PC-3 (cell line): ENCODE measurements at regions not wholly inside any gene's neighbourhood (a gene's known extent, or its start where the extent isn't known, plus 50 kb on each side); places are given as distances from the start of the nearest gene placed in this dataset.

ENCODE experiments used
- ATAC-seq: fragments of 200-7000 bp; cut with Tn5 transposase; 2 replicates; pipeline ENCODE4 v1.9.1; 2020; ENCODE audit warnings: mild to moderate bottlenecking, moderate library complexity
- BruUV-seq: library from RNA; stranded (reverse); fragments of 400-500 nt; replicated peaks from 2 replicates; lab custom pipeline; 2021; lab: Mats Ljungman, UMichigan
- CTCF ChIA-PET: fragments of 300-600 bp; sonication (Branson Sonifier 250); formaldehyde crosslinking; loops from one replicate; lab custom pipeline; 2022; ENCODE audit warnings: antibody characterized with exemption; lab: Charles Lee
- POLR2A ChIA-PET: fragments of 300-600 bp; sonication (Branson Sonifier 250); formaldehyde crosslinking; loops from one replicate; lab custom pipeline; 2022; ENCODE audit warnings: antibody characterized with exemption; ENCODE audit not compliant: unreplicated experiment; lab: Charles Lee
- DNase-seq: peaks from one replicate; pipeline ENCODE4 v3.0.0-alpha.2; 2015
- H2AFZ ChIP-seq: fragments of 300-600 bp; sonication (generic); 2 replicates; pipeline ENCODE4 v1.6.0; 2016; ENCODE audit warnings: antibody characterized with exemption, low read length
- H3F3A ChIP-seq: fragments of 300-600 bp; sonication (generic); one replicate; pipeline ENCODE4 v1.6.0; 2017; ENCODE audit warnings: antibody characterized with exemption, low read length, control low read depth, mild to moderate bottlenecking; ENCODE audit not compliant: unreplicated experiment
- H3K27ac ChIP-seq: fragments of 300-600 bp; sonication (generic); 2 replicates; pipeline ENCODE4 v1.5.1; 2016; ENCODE audit warnings: mild to moderate bottlenecking, low read length
- H3K27me3 ChIP-seq: fragments of 300-600 bp; sonication (generic); 2 replicates; pipeline ENCODE4 v1.6.1; 2016; ENCODE audit warnings: low read length, mixed read lengths
- H3K36me3 ChIP-seq: fragments of 300-600 bp; sonication (generic); 2 replicates; pipeline ENCODE4 v1.6.1; 2016; ENCODE audit warnings: low read depth, mixed run types, low read length, mixed read lengths
- H3K4me1 ChIP-seq: fragments of 300-600 bp; sonication (generic); 2 replicates; pipeline ENCODE4 v1.5.1; 2016; ENCODE audit warnings: low read length; ENCODE audit not compliant: insufficient read depth
- H3K4me2 ChIP-seq: fragments of 300-600 bp; sonication (generic); 2 replicates; pipeline ENCODE4 v1.6.0; 2016; ENCODE audit warnings: low read length
- H3K4me3 ChIP-seq: fragments of 300-600 bp; sonication (generic); 2 replicates; pipeline ENCODE4 v1.5.1; 2016; ENCODE audit warnings: mild to moderate bottlenecking, low read length, mixed read lengths
- H3K79me2 ChIP-seq: fragments of 300-600 bp; sonication (generic); 2 replicates; pipeline ENCODE4 v1.6.1; 2017; ENCODE audit warnings: low read length, mixed read lengths
- H3K9ac ChIP-seq: fragments of 300-600 bp; sonication (generic); 2 replicates; pipeline ENCODE4 v1.6.0; 2016; ENCODE audit warnings: mild to moderate bottlenecking, low read length
- H3K9me2 ChIP-seq: fragments of 300-600 bp; sonication (generic); replicated peaks from 2 replicates; pipeline ENCODE4 v1.6.1; 2016; ENCODE audit warnings: mixed run types, low read length, mixed read lengths
- H3K9me3 ChIP-seq: fragments of 300-600 bp; sonication (generic); 2 replicates; pipeline ENCODE4 v1.6.1; 2016; ENCODE audit warnings: low read length, mixed read lengths
- H4K20me1 ChIP-seq: fragments of 300-600 bp; sonication (generic); 2 replicates; pipeline ENCODE4 v1.6.1; 2016; ENCODE audit warnings: low read length, mixed read lengths
- EZH2 ChIP-seq: fragments of 300-600 bp; sonication (generic); IDR thresholded peaks from one replicate; pipeline ENCODE4 v1.6.1; 2017; ENCODE audit warnings: antibody characterized with exemption, mild to moderate bottlenecking, low read length; ENCODE audit not compliant: unreplicated experiment
- EZH2phosphoT487 ChIP-seq: fragments of 300-600 bp; sonication (generic); IDR thresholded peaks from 2 replicates; pipeline ENCODE4 v1.6.1; 2018; ENCODE audit warnings: mild to moderate bottlenecking, antibody characterized with exemption, low read length, borderline replicate concordance
- intact Hi-C: fragments of 100-400 bp; cut with micrococcal nuclease; formaldehyde crosslinking; loops from 2 replicates; pipeline ENCODE4 v1.9.0; 2023
- TF ChIP-seq, protein P1 (sequence below): fragments of 300-600 bp; sonication (generic); conservative IDR thresholded peaks from 2 replicates; pipeline ENCODE4 v1.5.1; 2017; ENCODE audit warnings: antibody characterized with exemption, low read depth, mild to moderate bottlenecking, low read length

DNA sequence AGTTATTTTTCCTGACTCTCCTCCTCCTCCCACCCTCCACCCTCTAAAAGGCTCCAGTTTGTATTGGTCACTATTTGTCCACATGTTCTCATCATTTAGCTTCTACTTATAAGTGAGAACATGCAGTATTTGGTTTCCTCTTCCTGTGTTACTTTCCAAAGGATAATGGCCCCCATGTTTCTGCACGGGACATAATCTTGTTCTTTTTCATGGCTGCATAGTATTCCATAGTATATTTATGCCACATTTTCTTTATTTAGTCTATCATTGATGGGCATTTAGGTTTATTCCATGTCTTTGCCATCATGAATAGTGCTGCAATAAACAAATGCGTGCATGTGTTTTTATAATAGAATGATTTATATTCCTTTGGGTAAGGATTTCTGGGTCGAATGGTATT lies 167.3 kb upstream of the GRID2 start:
- intact Hi-C loops: no loop called here
- ChIA-PET CTCF (no interaction called here), POLR2A (no interaction called here)
- Histone ChIP-seq H3K9ac (no peak overlapping the region), H3K4me2 (no peak overlapping the region), H4K20me1 (no peaks in the 10 kb centered on the region), H2AFZ (no peak overlapping the region), H3K79me2 (no peaks in the 10 kb centered on the region), H3K4me3 (no peak overlapping the region), H3K9me2 (no peaks in the 10 kb centered on the region), H3K36me3 (no peaks in the 10 kb centered on the region), H3K9me3 (no peaks in the 10 kb centered on the region), H3K4me1 (no peaks in the 10 kb centered on the region), H3K27me3 (no peaks in the 10 kb centered on the region), H3F3A (no peaks in the 10 kb centered on the region), H3K27ac (no peak overlapping the region)
- ATAC-seq (no peak), DNase-seq (no peak)
- no TSS peak for BruUV-seq
- no peak for TF ChIP-seq EZH2

DNA sequence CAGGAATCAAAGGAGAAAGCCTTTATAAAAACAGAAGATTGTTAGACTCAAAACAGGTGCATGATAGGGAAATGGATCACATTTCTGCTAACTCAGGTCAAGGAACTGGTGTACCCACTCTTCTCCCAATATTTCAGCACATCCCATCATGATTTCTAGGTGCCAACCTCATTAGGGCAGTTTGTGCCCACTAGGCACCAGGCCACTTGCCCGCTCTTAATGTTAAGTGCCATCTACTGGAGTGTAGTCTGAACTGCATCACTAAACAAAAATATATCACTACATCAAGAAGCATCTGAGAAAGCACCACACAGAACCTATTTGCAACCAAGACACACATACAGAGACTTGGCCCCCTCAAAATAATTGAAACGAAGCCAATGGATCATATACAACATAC lies 140.4 kb upstream of the GRID2 start:
- ChIA-PET POLR2A (no interaction called here), CTCF (no interaction called here)
- Histone ChIP-seq H3F3A (no peaks in the 10 kb centered on the region), H2AFZ (no peak overlapping the region), H3K79me2 (no peaks in the 10 kb centered on the region), H4K20me1 (no peaks in the 10 kb centered on the region), H3K4me3 (no peak overlapping the region), H3K9me3 (no peaks in the 10 kb centered on the region), H3K27ac (no peak overlapping the region), H3K4me2 (no peak overlapping the region), H3K9ac (no peak overlapping the region), H3K9me2 (no peaks in the 10 kb centered on the region), H3K4me1 (no peaks in the 10 kb centered on the region), H3K36me3 (no peaks in the 10 kb centered on the region), H3K27me3 (no peaks in the 10 kb centered on the region)
- ATAC-seq: no peak
- no peak for TF ChIP-seq EZH2phosphoT487
- TF ChIP-seq EZH2: no peak
- TF ChIP-seq, protein P1, sequence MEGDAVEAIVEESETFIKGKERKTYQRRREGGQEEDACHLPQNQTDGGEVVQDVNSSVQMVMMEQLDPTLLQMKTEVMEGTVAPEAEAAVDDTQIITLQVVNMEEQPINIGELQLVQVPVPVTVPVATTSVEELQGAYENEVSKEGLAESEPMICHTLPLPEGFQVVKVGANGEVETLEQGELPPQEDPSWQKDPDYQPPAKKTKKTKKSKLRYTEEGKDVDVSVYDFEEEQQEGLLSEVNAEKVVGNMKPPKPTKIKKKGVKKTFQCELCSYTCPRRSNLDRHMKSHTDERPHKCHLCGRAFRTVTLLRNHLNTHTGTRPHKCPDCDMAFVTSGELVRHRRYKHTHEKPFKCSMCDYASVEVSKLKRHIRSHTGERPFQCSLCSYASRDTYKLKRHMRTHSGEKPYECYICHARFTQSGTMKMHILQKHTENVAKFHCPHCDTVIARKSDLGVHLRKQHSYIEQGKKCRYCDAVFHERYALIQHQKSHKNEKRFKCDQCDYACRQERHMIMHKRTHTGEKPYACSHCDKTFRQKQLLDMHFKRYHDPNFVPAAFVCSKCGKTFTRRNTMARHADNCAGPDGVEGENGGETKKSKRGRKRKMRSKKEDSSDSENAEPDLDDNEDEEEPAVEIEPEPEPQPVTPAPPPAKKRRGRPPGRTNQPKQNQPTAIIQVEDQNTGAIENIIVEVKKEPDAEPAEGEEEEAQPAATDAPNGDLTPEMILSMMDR: peak; percentile 64
- intact Hi-C loops: loop anchor here (10.0 kb wide), 1 partner anchor 1049 kb away; no protein-coding TSS in a partner anchor
- peak; percentile 42 for DNase-seq
- BruUV-seq: no TSS peak

DNA sequence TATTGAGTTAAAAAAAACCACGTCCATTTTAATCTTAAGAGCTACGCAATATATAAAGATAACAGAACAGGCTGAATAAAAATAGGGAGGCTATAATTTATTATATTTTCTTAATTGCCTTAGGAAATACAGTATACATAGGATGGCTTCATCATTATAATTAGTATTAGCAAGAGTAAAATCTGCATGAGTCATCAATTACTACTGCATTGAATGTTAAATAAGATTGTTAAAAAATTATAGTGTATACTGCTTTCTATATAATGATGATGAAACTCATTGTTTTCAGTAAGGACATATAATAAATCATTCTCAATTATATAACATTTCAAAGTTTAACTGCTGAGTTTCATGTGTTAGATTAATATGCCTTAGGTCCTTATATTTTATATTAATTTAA lies 133.4 kb upstream of the GRID2 start:
- H3K4me2 ChIP-seq: no peak overlapping the region
- no peak overlapping the region for H3K4me3 ChIP-seq
- H4K20me1 ChIP-seq: no peaks in the 10 kb centered on the region
- H3F3A ChIP-seq: no peaks in the 10 kb centered on the region
- H3K4me1 ChIP-seq: no peaks in the 10 kb centered on the region
- ChIA-PET CTCF (no interaction called here), POLR2A (no interaction called here)
- H3K79me2 ChIP-seq: no peaks in the 10 kb centered on the region
- H2AFZ ChIP-seq: no peak overlapping the region
- H3K9ac ChIP-seq: no peak overlapping the region
- BruUV-seq: no TSS peak
- no peaks in the 10 kb centered on the region for H3K9me3 ChIP-seq
- no peaks in the 10 kb centered on the region for H3K27me3 ChIP-seq
- intact Hi-C loops: loop anchor here (5.0 to 10.0 kb wide), 2 partner anchors 382 to 436 kb away; no protein-coding TSS in a partner anchor
- DNase-seq (no peak), ATAC-seq (no peak)
- H3K9me2 ChIP-seq: no peaks in the 10 kb centered on the region
- no peaks in the 10 kb centered on the region for H3K36me3 ChIP-seq
- TF ChIP-seq, protein P1: no peak
- no peak for TF ChIP-seq EZH2phosphoT487
- no peak for TF ChIP-seq EZH2
- no peak overlapping the region for H3K27ac ChIP-seq
